Ovary (tissue), 7 donors: ENCODE measurements at regions not wholly inside any gene's neighbourhood (a gene's known extent, or its start where the extent isn't known, plus 50 kb on each side); places are given as distances from the start of the nearest gene placed in this dataset.

ENCODE experiments used
- DNase-seq, 5 donors: peaks; one replicate each; pipeline ENCODE4 v3.0.0-alpha.2; 2019 to 2020
- H3K27ac ChIP-seq, 2 donors: fragments of 200-600 bp; one replicate each; pipeline versions ENCODE4 v1.5.1 to v1.8.0; 2019 to 2022
- H3K27me3 ChIP-seq: fragments of 200-600 bp; one replicate; pipeline ENCODE4 v1.8.0; 2022
- H3K36me3 ChIP-seq: fragments of 200-600 bp; sonication (generic); one replicate; pipeline ENCODE4 v1.5.1; 2019
- H3K4me1 ChIP-seq: one replicate; pipeline ENCODE4 v1.8.1; 2013; ENCODE audit warnings: mild to moderate bottlenecking, moderate library complexity; ENCODE audit not compliant: insufficient read depth
- H3K4me3 ChIP-seq: fragments of 200-600 bp; sonication (generic); one replicate; pipeline ENCODE4 v1.5.1; 2017
- H3K9me3 ChIP-seq, 2 donors: fragments of 200-600 bp in 1 of 2; sonication (generic) in 1 of 2; one replicate each; pipeline versions ENCODE4 v1.5.1 to v1.8.1; 2013 to 2019; ENCODE audit warnings: mild to moderate bottlenecking in 1 of 2, moderate library complexity in 1 of 2
- CTCF ChIP-seq, 3 donors: fragments of 450-650 bp in 2 of 3; fragments of 200-600 bp in 1 of 3; IDR thresholded peaks; one replicate each; pipeline versions ENCODE4 v1.5.1 to v1.8.0; 2016 to 2022; ENCODE audit warnings: antibody characterized with exemption in 3 of 3, mild to moderate bottlenecking in 1 of 3
- EP300 ChIP-seq: sonication (generic); formaldehyde crosslinking; IDR thresholded peaks from one replicate; pipeline ENCODE4 v1.6.1; 2017; ENCODE audit warnings: antibody characterized with exemption
- POLR2A ChIP-seq: fragments of 450-650 bp; IDR thresholded peaks from one replicate; pipeline ENCODE4 v1.6.1; 2017; ENCODE audit warnings: antibody characterized with exemption, mild to moderate bottlenecking, moderate library complexity
- WGBS, 3 donors: extraction: QIAGEN DNeasy Blood & Tissue Kit in 1 of 3; methylation state at CpG; one replicate each; pipeline versions ENCODE4 v1.1.5 to v1.1.7; 2013 to 2017; 5-methylcytosine and 5-hydroxymethylcytosine counted together
- intact Hi-C, 4 donors: fragments of 100-400 bp; cut with DNase I; formaldehyde crosslinking; loops; one replicate each; pipeline versions ENCODE4 v1.11.0 to v1.15.1; 2022 to 2023
- donor health status: DM: no; HTN: no; CAD: no; lungs with moderate emphysema.
- donor health status: DM: no; HTN: no; CAD: no.
- donor health status: Bipolar disorder and iron deficiency.
- donor health status: DM: no; HTN: no; CAD: no.
- donor health status: DM: yes; HTN: yes; CAD: no.

GRCh38 chr1:172964864-172965263 is 85.9 kb downstream of the TNFSF18 start:
- no peaks in the 10 kb centered on the region for H3K36me3 ChIP-seq
- no peaks in the 10 kb centered on the region for H3K9me3 ChIP-seq
- intact Hi-C loops, result no loop called here
- 76 to 90% (median 78%) methylated on average over 1 of the region's 1 CpG for WGBS, 3 donors
- H3K27ac ChIP-seq, result no peak overlapping the region
- DNase-seq, result no peak
- H3K4me3 ChIP-seq, result no peak overlapping the region
- TF ChIP-seq EP300 (no peak), POLR2A (no peak), CTCF (IDR thresholded peaks at IDR 0.05) (no peak)
- H3K4me1 ChIP-seq, result peaks cover 3% of the 10 kb centered on the region
- H3K27me3 ChIP-seq, result no peaks in the 10 kb centered on the region

- Histone ChIP-seq H3K36me3 (no peaks in the 10 kb centered on the region), H3K4me3 (no peak overlapping the region), H3K27ac (no peak overlapping the region), H3K9me3 (no peaks in the 10 kb centered on the region), H3K4me1 (no peaks in the 10 kb centered on the region), H3K27me3 (no peaks in the 10 kb centered on the region)
- no peak for TF ChIP-seq POLR2A
- TF ChIP-seq CTCF (IDR thresholded peaks at IDR 0.05), result no peak
- TF ChIP-seq EP300, result no peak
- DNase-seq, result no peak
- intact Hi-C loops, result no loop called here
These were observed 83.7 kb downstream of the TNFSF18 start for GRCh38 chr1:172966844-172967540.

GRCh38 chr1:172967936-172968335 is 82.8 kb downstream of the TNFSF18 start:
- no peaks in the 10 kb centered on the region for H3K4me1 ChIP-seq
- no peak overlapping the region for H3K4me3 ChIP-seq
- intact Hi-C loops, result no loop called here
- H3K9me3 ChIP-seq, result no peaks in the 10 kb centered on the region
- H3K27me3 ChIP-seq, result no peaks in the 10 kb centered on the region
- TF ChIP-seq CTCF (IDR thresholded peaks at IDR 0.05) (no peak), EP300 (no peak)
- H3K27ac ChIP-seq, result no peak overlapping the region
- H3K36me3 ChIP-seq, result no peaks in the 10 kb centered on the region
- no peak for DNase-seq

GRCh38 chr1:172969611-172970010 is 81.1 kb downstream of the TNFSF18 start:
- no peak overlapping the region for H3K4me3 ChIP-seq
- H3K36me3 ChIP-seq, result no peaks in the 10 kb centered on the region
- H3K27me3 ChIP-seq, result no peaks in the 10 kb centered on the region
- H3K4me1 ChIP-seq, result no peaks in the 10 kb centered on the region
- TF ChIP-seq EP300, result no peak
- no peak for TF ChIP-seq CTCF (IDR thresholded peaks at IDR 0.05)
- no peak for TF ChIP-seq POLR2A
- no peaks in the 10 kb centered on the region for H3K9me3 ChIP-seq
- DNase-seq, result no peak
- intact Hi-C loops, result no loop called here
- H3K27ac ChIP-seq, result no peak overlapping the region
